Endothelial cell of umbilical vein (primary cell): ENCODE measurements at regions not wholly inside any gene's neighbourhood (a gene's known extent, or its start where the extent isn't known, plus 50 kb on each side); places are given as distances from the start of the nearest gene placed in this dataset.

Experiments
- BruUV-seq: library from RNA; stranded (reverse); fragments of 400-500 nt; replicated peaks from 2 replicates; lab custom pipeline; 2021; lab: Mats Ljungman, UMichigan
- CTCF ChIA-PET: fragments of 300-600, 350-600 bp; sonication (Branson Sonifier 250); formaldehyde crosslinking; loops from one replicate; lab custom pipeline; 2021; ENCODE audit warnings: antibody characterized with exemption, inconsistent platforms; lab: Charles Lee
- POLR2A ChIA-PET: fragments of 300-600, 350-600 bp; sonication (Branson Sonifier 250); formaldehyde crosslinking; loops from one replicate; lab custom pipeline; 2021; ENCODE audit warnings: antibody characterized with exemption, inconsistent platforms; lab: Charles Lee
- DNase-seq: peaks from one replicate; pipeline ENCODE4 v3.0.0-alpha.2; 2011; ENCODE audit warnings: low read depth, low spot score
- FAIRE-seq: peaks from 2 replicates; lab custom pipeline; 2011; peaks lifted over from hg19 to GRCh38; lab: Jason Lieb, UNC
- H2AFZ ChIP-seq: 2 replicates; pipeline ENCODE4 v1.6.0; 2012; ENCODE audit warnings: low read depth, low read length, control low read depth, inconsistent platforms
- H3K27ac ChIP-seq: 2 replicates; pipeline ENCODE4 v1.5.1; 2011; ENCODE audit warnings: low read depth, mild to moderate bottlenecking, control low read depth, low read length, moderate library complexity; ENCODE audit not compliant: insufficient read depth
- H3K27me3 ChIP-seq, 2 experiments: 2 replicates each; pipeline versions ENCODE4 v1.6.0 to v1.6.1; 2011; ENCODE audit warnings: low read length in 2 of 2, mixed read lengths in 1 of 2; ENCODE audit not compliant: control insufficient read depth in 2 of 2, insufficient read depth in 2 of 2
- H3K36me3 ChIP-seq, 2 experiments: 2 replicates in 1 of 2; 3 replicates in 1 of 2; pipeline ENCODE4 v1.5.1; 2011; ENCODE audit warnings: low read length in 2 of 2, mild to moderate bottlenecking in 1 of 2, moderate library complexity in 1 of 2; ENCODE audit not compliant: control insufficient read depth in 2 of 2, insufficient read depth in 2 of 2; ENCODE audit errors: extremely low read depth in 1 of 2
- H3K4me1 ChIP-seq: 3 replicates; pipeline ENCODE4 v1.5.1; 2011; ENCODE audit warnings: mild to moderate bottlenecking, low read length; ENCODE audit not compliant: control insufficient read depth, insufficient read depth; ENCODE audit errors: extremely low read depth
- H3K4me2 ChIP-seq: 2 replicates; pipeline ENCODE4 v1.6.1; 2011; ENCODE audit warnings: low read length, control low read depth, mixed read lengths; ENCODE audit not compliant: insufficient read depth
- H3K4me3 ChIP-seq, 3 experiments: fragments of 200-600 bp in 1 of 3; sonication (generic), shearing (Covaris generic) in 1 of 3; replicated peaks in 1 of 3; 2 replicates each; pipeline ENCODE4 v1.5.1; 2011 to 2016; ENCODE audit warnings: control low read depth in 3 of 3, low read length in 3 of 3, mild to moderate bottlenecking in 2 of 3, inconsistent platforms in 1 of 3, low read depth in 1 of 3, moderate library complexity in 1 of 3; ENCODE audit not compliant: insufficient read depth in 1 of 3
- H3K79me2 ChIP-seq: 2 replicates; pipeline ENCODE4 v1.6.0; 2012; ENCODE audit warnings: low read length, inconsistent platforms; ENCODE audit not compliant: control insufficient read depth, insufficient read depth
- H3K9ac ChIP-seq: replicated peaks from 2 replicates; pipeline ENCODE3; 2011; ENCODE audit warnings: low read length, control low read depth; ENCODE audit not compliant: insufficient read depth; ENCODE audit errors: extremely low read depth
- H3K9me1 ChIP-seq: replicated peaks from 3 replicates; pipeline ENCODE4 v1.6.0; 2011; ENCODE audit warnings: mild to moderate bottlenecking, low read length; ENCODE audit not compliant: control insufficient read depth, insufficient read depth; ENCODE audit errors: extremely low read depth
- H3K9me3 ChIP-seq: replicated peaks from 2 replicates; pipeline ENCODE4 v1.5.1; 2012; ENCODE audit warnings: low read length, inconsistent platforms; ENCODE audit not compliant: control insufficient read depth, insufficient read depth
- H4K20me1 ChIP-seq: replicated peaks from 2 replicates; pipeline ENCODE3; 2011; ENCODE audit warnings: mild to moderate bottlenecking, low read length; ENCODE audit not compliant: control insufficient read depth, insufficient read depth; ENCODE audit errors: extremely low read depth
- CTCF ChIP-seq, 2 donors: IDR thresholded peaks; 1 replicate in 1 of 2; 2 replicates in 1 of 2; pipeline ENCODE4 v1.5.1; 2011; ENCODE audit warnings: low read length in 2 of 2, mild to moderate bottlenecking in 2 of 2, moderate library complexity in 2 of 2, control low read depth in 1 of 2, inconsistent platforms in 1 of 2, low read depth in 1 of 2; ENCODE audit not compliant: insufficient read depth in 1 of 2; ENCODE audit errors: extremely low read depth in 1 of 2
- EZH2 ChIP-seq: IDR thresholded peaks from 2 replicates; pipeline ENCODE4 v1.6.1; 2012; ENCODE audit warnings: borderline replicate concordance, low read depth, mild to moderate bottlenecking, moderate library complexity, low read length, inconsistent platforms; ENCODE audit not compliant: severe bottlenecking
- FOS ChIP-seq: IDR thresholded peaks from 2 replicates; pipeline ENCODE4 v1.6.1; 2011; ENCODE audit warnings: mild to moderate bottlenecking, low read length, moderate library complexity, borderline replicate concordance; ENCODE audit not compliant: insufficient read depth
- GATA2 ChIP-seq: IDR thresholded peaks from 2 replicates; pipeline ENCODE4 v1.7.0; 2011; ENCODE audit warnings: low read depth, mild to moderate bottlenecking, moderate library complexity, mixed read lengths, low read length; ENCODE audit not compliant: insufficient read length, insufficient read depth
- JUN ChIP-seq: IDR thresholded peaks from 2 replicates; pipeline ENCODE4 v1.6.1; 2011; ENCODE audit warnings: borderline replicate concordance, low read depth; ENCODE audit not compliant: insufficient read length, insufficient read depth
- MAX ChIP-seq: IDR thresholded peaks from 2 replicates; pipeline ENCODE4 v1.6.1; 2011; ENCODE audit not compliant: insufficient read depth, insufficient read length
- MYC ChIP-seq: IDR thresholded peaks from one replicate; pipeline ENCODE4 v1.6.1; 2011; ENCODE audit warnings: mild to moderate bottlenecking, low read depth, low read length
- POLR2A ChIP-seq: IDR thresholded peaks from 2 replicates; pipeline ENCODE4 v1.6.1; 2012; ENCODE audit warnings: low read depth, mild to moderate bottlenecking, control low read depth, low read length
- POLR2AphosphoS5 ChIP-seq: IDR thresholded peaks from 2 replicates; pipeline ENCODE4 v1.6.1; 2012; ENCODE audit warnings: low read depth, mild to moderate bottlenecking, control low read depth, low read length, moderate library complexity; ENCODE audit not compliant: insufficient read depth
- dilution Hi-C: fragments of 300-500 bp; cut with MboI; formaldehyde crosslinking; loops from one replicate; pipeline ENCODE4 v1.15.0; 2019; ENCODE audit warnings: low sequenced_read_pairs; ENCODE audit not compliant: extremely low pct_ligation_motif_present
- intact Hi-C: fragments of 100-400 bp; cut with micrococcal nuclease; formaldehyde crosslinking; loops from one replicate; pipeline ENCODE4 v1.10.0; 2022

- Histone ChIP-seq H3K9me3 (no peaks in the 10 kb centered on the region), H3K27me3 (no peaks in the 10 kb centered on the region), H3K9ac (no peak overlapping the region), H3K79me2 (no peaks in the 10 kb centered on the region), H3K4me1 (no peaks in the 10 kb centered on the region), H3K9me1 (no peaks in the 10 kb centered on the region), H3K4me2 (no peak overlapping the region), H3K27ac (no peak overlapping the region), H4K20me1 (no peaks in the 10 kb centered on the region), H3K4me3 (no peak overlapping the region), H3K36me3 (no peaks in the 10 kb centered on the region), H2AFZ (no peak overlapping the region)
- BruUV-seq: no TSS peak
- FAIRE-seq (no peak), DNase-seq (no peak)
- TF ChIP-seq GATA2 (no peak), POLR2A (no peak), CTCF (IDR thresholded peaks at IDR 0.05; ENCODE audit: extremely low read depth in 1 of 2, insufficient read depth in 1 of 2, low read depth in 1 of 2, low read length in 2 of 2) (no peak), MYC (no peak), POLR2AphosphoS5 (no peak), EZH2 (no peak), FOS (no peak), MAX (no peak), JUN (no peak)
- ChIA-PET CTCF (no interaction called here), POLR2A (no interaction called here)
- intact Hi-C loops: no loop called here
- dilution Hi-C loops: no loop called here
Observed at GRCh38 chr12:118495296-118495695, 118.9 kb downstream of the SUDS3 start.
